CD4-positive, alpha-beta T cell (primary cell): ENCODE measurements at regions not wholly inside any gene's neighbourhood (a gene's known extent, or its start where the extent isn't known, plus 50 kb on each side); places are given as distances from the start of the nearest gene placed in this dataset.

Experiments used
- ATAC-seq: fragments of 200-7000 bp; cut with Tn5 transposase; one replicate; pipeline ENCODE4 v1.10.0; 2022; ENCODE audit warnings: mild to moderate bottlenecking; ENCODE audit not compliant: poor library complexity
- CTCF ChIA-PET: fragments of 350-600 bp; sonication (Branson Sonifier 250); formaldehyde crosslinking; loops from one replicate; lab custom pipeline; 2021; ENCODE audit warnings: antibody characterized with exemption, inconsistent platforms; lab: Charles Lee
- POLR2A ChIA-PET: fragments of 350-600 bp; sonication (Branson Sonifier 250); formaldehyde crosslinking; loops from one replicate; lab custom pipeline; 2021; ENCODE audit warnings: antibody characterized with exemption, inconsistent platforms; lab: Charles Lee
- DNase-seq, 14 experiments: peaks; one replicate each; pipeline ENCODE4 v3.0.0-alpha.2; 2013 to 2020; ENCODE audit warnings: mixed read lengths in 2 of 14
- H3K27ac ChIP-seq, 2 donors: one replicate each; pipeline versions ENCODE4 v1.5.1 to v1.7.0; 2013; ENCODE audit warnings: low read length in 2 of 2, low read depth in 1 of 2, mild to moderate bottlenecking in 1 of 2
- H3K27me3 ChIP-seq, 2 experiments: 1 replicate in 1 of 2; 2 replicates in 1 of 2; pipeline versions ENCODE4 v1.6.1 to v1.7.0; 2013; ENCODE audit warnings: low read length in 2 of 2, control low read depth in 1 of 2, mild to moderate bottlenecking in 1 of 2, moderate library complexity in 1 of 2; ENCODE audit not compliant: insufficient read depth in 2 of 2, control insufficient read depth in 1 of 2
- H3K36me3 ChIP-seq: one replicate; pipeline ENCODE4 v1.6.1; 2013; ENCODE audit warnings: low read length, control low read depth; ENCODE audit not compliant: insufficient read depth
- H3K4me1 ChIP-seq: one replicate; pipeline ENCODE4 v1.6.1; 2013; ENCODE audit warnings: low read length, control low read depth; ENCODE audit not compliant: insufficient read depth
- H3K4me3 ChIP-seq: one replicate; pipeline ENCODE4 v1.5.1; 2013; ENCODE audit warnings: mild to moderate bottlenecking, low read length, moderate library complexity
- H3K9me3 ChIP-seq, 2 experiments: 1 replicate in 1 of 2; 2 replicates in 1 of 2; pipeline versions ENCODE4 v1.6.1 to v1.7.0; 2013; ENCODE audit warnings: low read length in 2 of 2, mild to moderate bottlenecking in 2 of 2, control low read depth in 1 of 2, moderate library complexity in 1 of 2; ENCODE audit not compliant: control insufficient read depth in 1 of 2, insufficient read depth in 1 of 2
- H3K27ac Mint-ChIP-seq: one replicate; pipeline ENCODE4 v1.8.0; 2020; ENCODE audit warnings: mixed read lengths
- H3K27me3 Mint-ChIP-seq: one replicate; pipeline ENCODE4 v1.8.0; 2021; ENCODE audit warnings: mixed read lengths
- H3K36me3 Mint-ChIP-seq: one replicate; pipeline ENCODE4 v1.8.0; 2021; ENCODE audit warnings: low read depth, mixed read lengths
- H3K4me1 Mint-ChIP-seq: one replicate; pipeline ENCODE4 v1.8.0; 2021; ENCODE audit warnings: low read depth, mixed read lengths
- H3K4me3 Mint-ChIP-seq: one replicate; pipeline ENCODE4 v1.8.0; 2020; ENCODE audit warnings: mild to moderate bottlenecking, mixed read lengths
- H3K9me3 Mint-ChIP-seq: one replicate; pipeline ENCODE4 v1.8.0; 2020; ENCODE audit warnings: mixed read lengths
- intact Hi-C, 2 experiments: fragments of 100-400 bp; cut with DNase I in 1 of 2; cut with micrococcal nuclease in 1 of 2; formaldehyde crosslinking; loops; one replicate each; pipeline versions ENCODE4 v1.15.1 to v1.9.0; 2023 to 2025; cut with DNase I, micrococcal nuclease
- TF ChIP-seq, protein P1 (sequence below): fragments of 200-600 bp; IDR thresholded peaks from one replicate; pipeline ENCODE4 v1.8.0; 2022; ENCODE audit warnings: antibody characterized with exemption, mild to moderate bottlenecking

DNA sequence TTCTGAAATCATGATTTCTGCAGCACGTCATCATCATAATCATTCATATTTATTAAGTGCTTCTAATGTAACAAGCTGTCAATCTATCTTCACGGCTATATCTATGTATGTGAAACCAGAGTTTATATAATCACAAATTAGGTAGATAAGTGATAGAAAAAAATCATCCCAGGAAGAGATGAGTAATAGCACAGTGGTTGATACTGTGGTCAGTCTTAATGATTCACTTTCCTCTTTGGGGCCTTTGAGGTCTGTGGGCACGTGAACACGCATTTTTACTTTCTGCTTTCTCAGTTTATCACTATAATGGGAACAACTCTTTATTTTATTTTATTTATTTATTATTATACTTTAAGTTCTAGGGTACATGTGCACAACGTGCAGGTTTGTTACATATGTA, 265.9 kb upstream of the NOVA1 start:
- H3K36me3 Mint-ChIP-seq = no peaks in the 10 kb centered on the region
- H3K27ac Mint-ChIP-seq = no peak overlapping the region
- H3K27me3 Mint-ChIP-seq = no peaks in the 10 kb centered on the region
- CTCF ChIA-PET = no interaction called here
- H3K4me1 Mint-ChIP-seq = no peaks in the 10 kb centered on the region
- H3K9me3 Mint-ChIP-seq = peaks cover 3% of the 10 kb centered on the region
- Histone ChIP-seq H3K36me3 (no peaks in the 10 kb centered on the region), H3K4me1 (no peaks in the 10 kb centered on the region), H3K4me3 (no peak overlapping the region), H3K27me3 (no peaks in the 10 kb centered on the region), H3K27ac (no peak overlapping the region), H3K9me3 (peaks cover 4 to 11% of the 10 kb centered on the region in 2 experiments)
- POLR2A ChIA-PET = no interaction called here
- TF ChIP-seq, protein P1, sequence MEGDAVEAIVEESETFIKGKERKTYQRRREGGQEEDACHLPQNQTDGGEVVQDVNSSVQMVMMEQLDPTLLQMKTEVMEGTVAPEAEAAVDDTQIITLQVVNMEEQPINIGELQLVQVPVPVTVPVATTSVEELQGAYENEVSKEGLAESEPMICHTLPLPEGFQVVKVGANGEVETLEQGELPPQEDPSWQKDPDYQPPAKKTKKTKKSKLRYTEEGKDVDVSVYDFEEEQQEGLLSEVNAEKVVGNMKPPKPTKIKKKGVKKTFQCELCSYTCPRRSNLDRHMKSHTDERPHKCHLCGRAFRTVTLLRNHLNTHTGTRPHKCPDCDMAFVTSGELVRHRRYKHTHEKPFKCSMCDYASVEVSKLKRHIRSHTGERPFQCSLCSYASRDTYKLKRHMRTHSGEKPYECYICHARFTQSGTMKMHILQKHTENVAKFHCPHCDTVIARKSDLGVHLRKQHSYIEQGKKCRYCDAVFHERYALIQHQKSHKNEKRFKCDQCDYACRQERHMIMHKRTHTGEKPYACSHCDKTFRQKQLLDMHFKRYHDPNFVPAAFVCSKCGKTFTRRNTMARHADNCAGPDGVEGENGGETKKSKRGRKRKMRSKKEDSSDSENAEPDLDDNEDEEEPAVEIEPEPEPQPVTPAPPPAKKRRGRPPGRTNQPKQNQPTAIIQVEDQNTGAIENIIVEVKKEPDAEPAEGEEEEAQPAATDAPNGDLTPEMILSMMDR = no peak
- no peak for ATAC-seq
- no peak overlapping the region for H3K4me3 Mint-ChIP-seq
- no peak for DNase-seq
- intact Hi-C loops = no loop called here

GRCh38 chr14:26866721-26867120, 268.9 kb upstream of the NOVA1 start:
- H3K4me3 ChIP-seq = no peak overlapping the region
- peaks cover 10% of the 10 kb centered on the region for H3K9me3 Mint-ChIP-seq
- H3K27me3 Mint-ChIP-seq = no peaks in the 10 kb centered on the region
- H3K4me3 Mint-ChIP-seq = no peak overlapping the region
- H3K27me3 ChIP-seq = no peaks in the 10 kb centered on the region
- no peaks in the 10 kb centered on the region for H3K4me1 Mint-ChIP-seq
- no peaks in the 10 kb centered on the region for H3K36me3 ChIP-seq
- intact Hi-C loops = no loop called here
- H3K36me3 Mint-ChIP-seq = no peaks in the 10 kb centered on the region
- no peak overlapping the region for H3K27ac ChIP-seq
- POLR2A ChIA-PET = no interaction called here
- CTCF ChIA-PET = no interaction called here
- TF ChIP-seq, protein P1 = no peak
- no peak for ATAC-seq
- no peak for DNase-seq
- peaks cover 4 to 11% of the 10 kb centered on the region in 2 experiments for H3K9me3 ChIP-seq
- no peak overlapping the region for H3K27ac Mint-ChIP-seq
- H3K4me1 ChIP-seq = no peaks in the 10 kb centered on the region

GRCh38 chr14:26867171-26867757, 269.4 kb upstream of the NOVA1 start:
- no peak for DNase-seq
- no peak overlapping the region for H3K4me3 ChIP-seq
- H3K4me1 ChIP-seq = no peaks in the 10 kb centered on the region
- ChIA-PET POLR2A (no interaction called here), CTCF (no interaction called here)
- H3K9me3 ChIP-seq = peaks cover 4 to 11% of the 10 kb centered on the region in 2 experiments
- H3K27ac ChIP-seq = no peak overlapping the region
- no peak for ATAC-seq
- Mint-ChIP-seq H3K27ac (no peak overlapping the region), H3K4me3 (no peak overlapping the region), H3K4me1 (no peaks in the 10 kb centered on the region), H3K36me3 (no peaks in the 10 kb centered on the region), H3K27me3 (no peaks in the 10 kb centered on the region), H3K9me3 (peaks cover 10% of the 10 kb centered on the region)
- TF ChIP-seq, protein P1 = no peak
- no peaks in the 10 kb centered on the region for H3K27me3 ChIP-seq
- intact Hi-C loops = no loop called here
- no peaks in the 10 kb centered on the region for H3K36me3 ChIP-seq
